ENCODE measurements at regions not wholly inside any gene's neighbourhood (a gene's known extent, or its start where the extent isn't known, plus 50 kb on each side); places are given as distances from the start of the nearest gene placed in this dataset.

DNA sequence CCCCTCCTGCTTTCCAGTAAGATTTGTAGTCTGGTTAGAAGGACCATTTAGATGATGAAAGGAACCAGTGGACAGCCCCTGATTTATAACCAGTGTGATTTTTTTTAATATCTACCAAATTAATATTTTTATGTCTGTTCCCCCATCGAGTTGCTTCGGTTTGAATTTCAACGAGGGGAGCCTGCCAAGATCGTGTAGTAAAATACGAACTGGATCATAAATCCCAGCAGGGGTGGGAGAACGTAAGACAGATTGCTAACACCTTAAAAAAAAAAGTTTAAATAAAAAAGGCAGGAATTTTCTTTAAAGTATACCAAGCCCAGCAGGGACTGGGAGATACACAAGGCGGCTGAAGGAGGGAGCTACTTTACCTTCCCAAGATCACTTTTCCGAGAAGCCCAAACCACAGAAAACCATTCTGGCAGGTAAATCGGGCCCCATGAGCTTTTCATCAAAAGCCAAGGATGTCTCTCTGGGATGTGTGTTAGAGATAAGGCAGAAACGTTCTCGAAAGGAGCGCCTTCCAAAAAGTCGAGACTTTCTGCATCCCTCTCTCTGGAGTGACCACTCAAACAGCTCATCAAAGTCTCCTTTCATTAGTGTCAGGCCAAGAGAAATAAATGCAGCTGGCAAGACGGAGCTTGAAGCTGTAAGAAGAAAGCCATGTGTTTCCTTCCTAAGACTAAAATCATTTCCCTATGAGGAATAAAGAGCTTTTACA is 270.5 kb upstream of the NFE2L3 start:
- TF ChIP-seq POLR2A (IDR thresholded peaks at IDR 0.05; ENCODE audit: low read depth, low read length) (no peak), TAF1 (IDR thresholded peaks at IDR 0.05; ENCODE audit: low read depth, low read length) (no peak)
